Ovary (tissue), 7 donors: ENCODE measurements at regions not wholly inside any gene's neighbourhood (a gene's known extent, or its start where the extent isn't known, plus 50 kb on each side); places are given as distances from the start of the nearest gene placed in this dataset.

Source experiments
- DNase-seq, 5 donors: peaks; one replicate each; pipeline ENCODE4 v3.0.0-alpha.2; 2019 to 2020
- H3K27ac ChIP-seq, 2 donors: fragments of 200-600 bp; one replicate each; pipeline versions ENCODE4 v1.5.1 to v1.8.0; 2019 to 2022
- H3K27me3 ChIP-seq: fragments of 200-600 bp; one replicate; pipeline ENCODE4 v1.8.0; 2022
- H3K36me3 ChIP-seq: fragments of 200-600 bp; sonication (generic); one replicate; pipeline ENCODE4 v1.5.1; 2019
- H3K4me1 ChIP-seq: one replicate; pipeline ENCODE4 v1.8.1; 2013; ENCODE audit warnings: mild to moderate bottlenecking, moderate library complexity; ENCODE audit not compliant: insufficient read depth
- H3K4me3 ChIP-seq: fragments of 200-600 bp; sonication (generic); one replicate; pipeline ENCODE4 v1.5.1; 2017
- H3K9me3 ChIP-seq, 2 donors: fragments of 200-600 bp in 1 of 2; sonication (generic) in 1 of 2; one replicate each; pipeline versions ENCODE4 v1.5.1 to v1.8.1; 2013 to 2019; ENCODE audit warnings: mild to moderate bottlenecking in 1 of 2, moderate library complexity in 1 of 2
- EP300 ChIP-seq: sonication (generic); formaldehyde crosslinking; IDR thresholded peaks from one replicate; pipeline ENCODE4 v1.6.1; 2017; ENCODE audit warnings: antibody characterized with exemption
- POLR2A ChIP-seq: fragments of 450-650 bp; IDR thresholded peaks from one replicate; pipeline ENCODE4 v1.6.1; 2017; ENCODE audit warnings: antibody characterized with exemption, mild to moderate bottlenecking, moderate library complexity
- WGBS, 3 donors: extraction: QIAGEN DNeasy Blood & Tissue Kit in 1 of 3; methylation state at CpG; one replicate each; pipeline versions ENCODE4 v1.1.5 to v1.1.7; 2013 to 2017; 5-methylcytosine and 5-hydroxymethylcytosine counted together
- intact Hi-C, 4 donors: fragments of 100-400 bp; cut with DNase I; formaldehyde crosslinking; loops; one replicate each; pipeline versions ENCODE4 v1.11.0 to v1.15.1; 2022 to 2023
- TF ChIP-seq, protein P1 (sequence below), 3 donors: fragments of 450-650 bp in 2 of 3; fragments of 200-600 bp in 1 of 3; IDR thresholded peaks; one replicate each; pipeline versions ENCODE4 v1.5.1 to v1.8.0; 2016 to 2022; ENCODE audit warnings: antibody characterized with exemption in 3 of 3, mild to moderate bottlenecking in 1 of 3
- donor health status: DM: no; HTN: no; CAD: no; lungs with moderate emphysema.
- donor health status: DM: no; HTN: no; CAD: no.
- donor health status: Bipolar disorder and iron deficiency.
- donor health status: DM: no; HTN: no; CAD: no.
- donor health status: DM: yes; HTN: yes; CAD: no.

DNA sequence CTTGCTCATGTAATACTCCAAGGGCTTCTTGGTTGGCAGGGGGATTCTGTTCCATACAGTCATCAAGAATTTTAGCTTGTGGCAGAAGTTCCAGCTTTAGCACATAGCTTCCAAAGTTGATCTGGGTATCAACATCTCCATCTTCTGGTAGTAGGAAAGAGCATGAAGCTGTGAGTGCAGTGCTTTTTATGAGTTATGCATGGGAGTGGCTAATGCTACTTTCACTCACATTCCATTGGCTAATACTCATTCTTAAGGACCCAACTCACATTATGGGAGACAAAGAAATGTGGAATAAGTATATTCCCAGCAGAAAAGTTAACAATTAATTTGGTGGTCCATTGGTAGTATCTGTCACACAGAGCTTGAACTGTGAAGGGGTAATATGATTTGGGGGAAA, 194.2 kb upstream of the CHD1 start:
- DNase-seq: no peak
- TF ChIP-seq POLR2A (no peak), EP300 (no peak)
- TF ChIP-seq, protein P1, sequence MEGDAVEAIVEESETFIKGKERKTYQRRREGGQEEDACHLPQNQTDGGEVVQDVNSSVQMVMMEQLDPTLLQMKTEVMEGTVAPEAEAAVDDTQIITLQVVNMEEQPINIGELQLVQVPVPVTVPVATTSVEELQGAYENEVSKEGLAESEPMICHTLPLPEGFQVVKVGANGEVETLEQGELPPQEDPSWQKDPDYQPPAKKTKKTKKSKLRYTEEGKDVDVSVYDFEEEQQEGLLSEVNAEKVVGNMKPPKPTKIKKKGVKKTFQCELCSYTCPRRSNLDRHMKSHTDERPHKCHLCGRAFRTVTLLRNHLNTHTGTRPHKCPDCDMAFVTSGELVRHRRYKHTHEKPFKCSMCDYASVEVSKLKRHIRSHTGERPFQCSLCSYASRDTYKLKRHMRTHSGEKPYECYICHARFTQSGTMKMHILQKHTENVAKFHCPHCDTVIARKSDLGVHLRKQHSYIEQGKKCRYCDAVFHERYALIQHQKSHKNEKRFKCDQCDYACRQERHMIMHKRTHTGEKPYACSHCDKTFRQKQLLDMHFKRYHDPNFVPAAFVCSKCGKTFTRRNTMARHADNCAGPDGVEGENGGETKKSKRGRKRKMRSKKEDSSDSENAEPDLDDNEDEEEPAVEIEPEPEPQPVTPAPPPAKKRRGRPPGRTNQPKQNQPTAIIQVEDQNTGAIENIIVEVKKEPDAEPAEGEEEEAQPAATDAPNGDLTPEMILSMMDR (IDR thresholded peaks at IDR 0.05): no peak
- H3K36me3 ChIP-seq: no peaks in the 10 kb centered on the region
- no peaks in the 10 kb centered on the region for H3K27me3 ChIP-seq
- no peaks in the 10 kb centered on the region for H3K4me1 ChIP-seq
- H3K9me3 ChIP-seq: no peaks in the 10 kb centered on the region
- intact Hi-C loops: no loop called here
- H3K4me3 ChIP-seq: no peak overlapping the region
- H3K27ac ChIP-seq: no peak overlapping the region

DNA sequence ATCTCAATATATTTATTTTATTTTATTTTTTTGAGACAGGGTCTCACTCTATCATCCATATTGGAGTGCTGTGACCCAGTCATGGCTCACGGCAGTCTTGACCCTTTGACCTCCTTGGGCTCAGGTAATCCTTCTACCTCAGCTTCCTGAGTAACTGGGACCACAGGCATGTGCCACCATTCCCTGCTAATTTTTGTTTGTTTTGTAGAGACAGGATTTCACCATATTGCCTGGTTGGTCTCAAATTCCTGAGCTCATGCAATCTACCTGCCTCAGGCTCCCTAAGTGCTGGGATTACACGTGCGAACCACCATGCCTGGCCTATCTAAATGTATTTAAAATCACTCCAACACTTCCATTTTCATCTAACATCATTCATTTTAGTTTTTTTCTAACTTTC, 190.5 kb upstream of the CHD1 start:
- no peaks in the 10 kb centered on the region for H3K36me3 ChIP-seq
- WGBS, 3 donors: 82 to 92% (median 89%) methylated on average over 3 of the region's 3 CpGs
- H3K27ac ChIP-seq: no peak overlapping the region
- H3K4me3 ChIP-seq: no peak overlapping the region
- no peak for TF ChIP-seq POLR2A
- no peak for TF ChIP-seq EP300
- TF ChIP-seq, protein P1 (IDR thresholded peaks at IDR 0.05): no peak
- intact Hi-C loops: no loop called here
- H3K9me3 ChIP-seq: no peaks in the 10 kb centered on the region
- no peaks in the 10 kb centered on the region for H3K27me3 ChIP-seq
- no peak for DNase-seq
- H3K4me1 ChIP-seq: no peaks in the 10 kb centered on the region

DNA sequence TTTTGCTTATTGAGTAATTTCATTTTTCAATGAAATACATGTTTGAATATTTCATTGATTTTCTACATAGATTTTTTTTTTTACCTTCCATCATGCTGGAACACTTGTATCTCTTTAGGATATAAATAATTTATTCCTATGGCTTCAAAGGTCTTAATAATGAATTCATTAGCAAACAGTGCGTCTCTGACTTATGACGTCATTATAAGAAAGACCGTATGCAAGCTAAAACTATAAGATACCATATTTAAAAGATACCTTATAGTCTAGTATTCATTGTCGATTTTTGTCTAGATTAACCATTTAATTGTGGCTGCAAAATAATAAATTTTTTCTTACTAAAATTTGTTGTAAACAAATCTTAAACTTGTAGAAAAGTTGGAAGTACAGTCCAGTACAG, 187.7 kb upstream of the CHD1 start:
- TF ChIP-seq, protein P1 (IDR thresholded peaks at IDR 0.05): no peak
- no peak for TF ChIP-seq POLR2A
- no peak for TF ChIP-seq EP300
- WGBS, 3 donors: 59 to 75% (median 74%) methylated on average over 4 of the region's 4 CpGs
- no peak for DNase-seq
- Histone ChIP-seq H3K4me1 (no peaks in the 10 kb centered on the region), H3K9me3 (no peaks in the 10 kb centered on the region), H3K27me3 (no peaks in the 10 kb centered on the region), H3K36me3 (no peaks in the 10 kb centered on the region), H3K4me3 (no peak overlapping the region), H3K27ac (no peak overlapping the region)
- intact Hi-C loops: no loop called here

DNA sequence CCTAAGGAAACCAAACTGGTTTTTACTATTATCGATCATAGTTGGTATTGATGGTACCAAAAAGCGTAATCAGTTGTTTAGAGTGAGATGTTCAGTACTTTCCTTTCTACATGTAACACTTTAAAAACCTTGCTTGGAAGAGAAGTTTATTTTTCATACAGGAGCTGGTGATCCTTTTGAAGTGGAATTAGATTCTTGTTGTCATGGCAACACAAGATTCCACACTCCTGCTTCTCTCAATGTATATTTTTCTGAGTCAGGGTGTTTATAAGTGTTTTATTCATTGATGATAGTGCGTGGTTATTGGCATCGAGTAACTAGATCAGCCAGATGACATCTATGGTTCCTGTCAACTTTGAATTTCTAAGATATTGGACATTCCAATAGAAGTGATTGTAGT, 181.1 kb upstream of the CHD1 start:
- H3K4me3 ChIP-seq: no peak overlapping the region
- intact Hi-C loops: no loop called here
- TF ChIP-seq EP300: no peak
- TF ChIP-seq POLR2A: no peak
- TF ChIP-seq, protein P1 (IDR thresholded peaks at IDR 0.05): no peak
- H3K27me3 ChIP-seq: peaks cover under 1% of the 10 kb centered on the region
- H3K27ac ChIP-seq: no peak overlapping the region
- no peaks in the 10 kb centered on the region for H3K4me1 ChIP-seq
- H3K9me3 ChIP-seq: no peaks in the 10 kb centered on the region
- H3K36me3 ChIP-seq: no peaks in the 10 kb centered on the region
- DNase-seq: no peak
- WGBS, 3 donors: 86 to 90% (median 88%) methylated on average over 4 of the region's 4 CpGs

DNA sequence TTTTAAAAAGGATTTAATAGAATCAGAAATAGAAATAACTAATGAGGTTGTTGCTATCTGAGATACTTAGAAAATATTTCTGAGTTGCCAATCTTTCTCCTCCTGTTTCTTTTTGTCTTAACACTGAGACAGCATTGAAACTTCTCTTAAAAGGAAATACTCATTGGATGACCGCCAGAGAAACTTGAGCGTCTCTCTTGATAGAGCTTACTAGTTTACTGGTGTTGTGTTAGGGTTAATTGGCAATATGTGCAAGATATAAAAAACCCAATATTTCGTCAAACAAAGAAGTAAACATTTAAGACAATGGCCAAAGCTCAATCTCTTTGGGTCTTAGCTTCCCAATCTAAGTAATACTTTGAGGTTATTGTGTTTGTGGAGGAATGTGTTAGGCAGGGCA, 176.4 kb upstream of the CHD1 start:
- no peak overlapping the region for H3K4me3 ChIP-seq
- WGBS, 3 donors: 19 to 28% (median 26%) methylated on average over 3 of the region's 3 CpGs
- TF ChIP-seq, protein P1 (IDR thresholded peaks at IDR 0.05): no peak
- TF ChIP-seq POLR2A (no peak), EP300 (no peak)
- peaks cover 3% of the 10 kb centered on the region for H3K27me3 ChIP-seq
- no peak for DNase-seq
- H3K4me1 ChIP-seq: no peaks in the 10 kb centered on the region
- intact Hi-C loops: no loop called here
- H3K36me3 ChIP-seq: no peaks in the 10 kb centered on the region
- H3K27ac ChIP-seq: no peak overlapping the region
- no peaks in the 10 kb centered on the region for H3K9me3 ChIP-seq
